Heart right ventricle (tissue), 16 donors: ENCODE measurements at regions not wholly inside any gene's neighbourhood (a gene's known extent, or its start where the extent isn't known, plus 50 kb on each side); places are given as distances from the start of the nearest gene placed in this dataset.

ENCODE experiments used
- ATAC-seq, 8 donors: fragments of 200-7000 bp; cut with Tn5 transposase; one replicate each; pipeline ENCODE4 v1.9.1; 2020; ENCODE audit warnings: mild to moderate bottlenecking in 8 of 8, moderate library complexity in 8 of 8, moderate number of reproducible peaks in 1 of 8
- DNase-seq, 2 donors: peaks; one replicate each; pipeline ENCODE4 v3.0.0-alpha.2; 2020
- H3K27ac ChIP-seq, 10 donors: fragments of 200-600 bp; sonication (generic) in 2 of 10; one replicate each; pipeline versions ENCODE4 v1.5.0 to v1.8.0; 2020 to 2022; ENCODE audit warnings: mild to moderate bottlenecking in 3 of 10
- H3K27me3 ChIP-seq, 7 donors: fragments of 200-600 bp; one replicate each; pipeline ENCODE4 v1.8.0; 2021 to 2022; ENCODE audit warnings: mild to moderate bottlenecking in 2 of 7
- H3K36me3 ChIP-seq, 9 donors: fragments of 200-600 bp; sonication (generic) in 1 of 9; one replicate each; pipeline versions ENCODE4 v1.5.0 to v1.8.0; 2020 to 2022; ENCODE audit warnings: mild to moderate bottlenecking in 2 of 9
- H3K4me1 ChIP-seq, 9 donors: fragments of 200-600 bp; sonication (generic) in 1 of 9; one replicate each; pipeline versions ENCODE4 v1.5.0 to v1.8.0; 2020 to 2022; ENCODE audit warnings: mild to moderate bottlenecking in 4 of 9
- H3K4me3 ChIP-seq, 10 donors: fragments of 200-600 bp; sonication (generic) in 2 of 10; one replicate each; pipeline versions ENCODE4 v1.5.0 to v1.8.0; 2020 to 2022; ENCODE audit warnings: mild to moderate bottlenecking in 7 of 10, moderate library complexity in 2 of 10
- H3K9me3 ChIP-seq, 11 donors: fragments of 200-600 bp in 10 of 11; sonication (generic) in 2 of 11; one replicate each; pipeline versions ENCODE4 v1.5.0 to v1.8.0; 2013 to 2022; ENCODE audit warnings: mild to moderate bottlenecking in 2 of 11, control low read depth in 1 of 11, moderate library complexity in 1 of 11
- CTCF ChIP-seq, 9 donors: fragments of 200-600 bp; sonication (generic) in 2 of 9; IDR thresholded peaks; one replicate each; pipeline versions ENCODE4 v1.5.0 to v1.8.0; 2021 to 2022; ENCODE audit warnings: antibody characterized with exemption in 9 of 9, mild to moderate bottlenecking in 5 of 9, moderate library complexity in 1 of 9
- WGBS, 2 donors: extraction: QIAGEN DNeasy Blood & Tissue Kit; methylation state at CpG; one replicate each; pipeline ENCODE4 v1.1.7; 2013; ENCODE audit warnings: inconsistent platforms in 1 of 2; 5-methylcytosine and 5-hydroxymethylcytosine counted together
- intact Hi-C, 10 donors: fragments of 100-400 bp; cut with DNase I; formaldehyde crosslinking; loops; one replicate each; pipeline versions ENCODE4 v1.11.1 to v1.14.2; 2022
- donor health status: Arrhythmogenic right ventricular cardiomyopathy.
- donor health status: ischemic (EF 13 %, LVEDD 7.1; RV severe dilation, severe dysfunction).
- donor health status: healthy with polysubstance abuse.
- donor health status: DM: no; HTN: yes; CAD: no.
- donor health status: DM: no; HTN: no; CAD: no.
- donor health status: ischemic (EF 25% LVEDD 6.9; RV normal size, moderate dysfunction).
- donor health status: ischemic (EF 25% LVEDD 5.7; RV mildly dilated, moderate dysfunction).
- donor health status: healthy.
- donor health status: DM: yes; HTN: yes; CAD: no.
- donor health status: Ischemic cardiomyopathy.
- donor health status: ischemic (EF 35%, LVEDD 5.7; RV mildly dilated, moderate dysfunction).
- donor health status: nonischemic (EF 11% LVEDD 7.7; RV severe dilation, severe dysfunction).
- donor health status: DM: yes; HTN: yes; CAD: no.
- donor health status: PGD.
- donor health status: ischemic (EF 29% LVEDD 5.4; RV normal size, mild dysfunction).
- donor health status: nonischemic (EF 23%, LVEDD 6.1; RV moderate dilation, normal function).

DNA sequence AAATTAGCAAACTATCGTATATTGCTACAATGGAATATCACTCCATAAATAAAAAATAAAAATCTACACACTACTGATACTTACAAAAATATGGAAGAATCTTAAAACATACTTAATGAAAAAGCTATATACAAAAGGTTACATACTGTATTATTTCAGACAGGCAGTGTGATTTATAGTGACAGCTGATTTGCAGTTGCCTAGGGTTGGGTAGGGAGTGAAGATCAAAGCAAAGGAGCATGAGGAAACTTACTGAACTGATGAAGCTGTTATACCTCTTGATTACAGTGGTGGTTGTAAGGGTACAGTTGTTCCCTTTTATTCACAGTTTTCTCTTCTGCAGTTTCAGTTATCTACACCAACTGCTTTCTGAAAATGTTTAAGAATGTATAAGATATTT lies 62.6 kb downstream of the FSCB start:
- TF ChIP-seq CTCF (IDR thresholded peaks at IDR 0.05) = no peak
- DNase-seq = no peak
- intact Hi-C loops = no loop called here
- no peaks in the 10 kb centered on the region for H3K27me3 ChIP-seq
- peaks cover 0 to 17% (median 0%) of the 10 kb centered on the region in 11 donors for H3K9me3 ChIP-seq
- no peak overlapping the region for H3K27ac ChIP-seq
- H3K4me1 ChIP-seq = no peaks in the 10 kb centered on the region
- H3K4me3 ChIP-seq = no peak overlapping the region
- 95 to 96% methylated on average over 1 of the region's 1 CpG for WGBS, 2 donors
- no peak for ATAC-seq
- H3K36me3 ChIP-seq = no peaks in the 10 kb centered on the region

DNA sequence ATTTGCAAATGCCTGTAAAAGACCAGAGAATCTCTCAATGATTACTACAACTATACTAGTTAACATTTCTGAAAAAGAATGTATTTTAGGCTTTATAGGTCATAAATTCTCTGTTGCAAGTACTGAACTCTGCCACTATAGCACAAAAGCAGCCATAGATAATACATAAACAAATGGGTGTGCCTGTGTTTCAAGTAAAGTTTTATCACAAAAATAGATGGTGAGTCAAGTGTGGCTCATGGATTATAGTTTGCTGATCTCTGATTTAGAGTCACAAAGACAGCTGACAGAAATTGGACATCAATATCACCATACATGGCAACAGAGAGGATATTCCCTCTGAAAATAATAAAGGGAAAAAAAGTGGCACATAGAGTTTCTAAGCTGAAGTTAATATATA lies 68.1 kb downstream of the FSCB start:
- H3K9me3 ChIP-seq = peaks cover 0 to 17% (median 0%) of the 10 kb centered on the region in 11 donors
- DNase-seq = no peak
- no peaks in the 10 kb centered on the region for H3K4me1 ChIP-seq
- H3K27me3 ChIP-seq = no peaks in the 10 kb centered on the region
- H3K36me3 ChIP-seq = no peaks in the 10 kb centered on the region
- no peak for TF ChIP-seq CTCF (IDR thresholded peaks at IDR 0.05)
- no peak overlapping the region for H3K4me3 ChIP-seq
- intact Hi-C loops = no loop called here
- no peak overlapping the region for H3K27ac ChIP-seq
- ATAC-seq = no peak

DNA sequence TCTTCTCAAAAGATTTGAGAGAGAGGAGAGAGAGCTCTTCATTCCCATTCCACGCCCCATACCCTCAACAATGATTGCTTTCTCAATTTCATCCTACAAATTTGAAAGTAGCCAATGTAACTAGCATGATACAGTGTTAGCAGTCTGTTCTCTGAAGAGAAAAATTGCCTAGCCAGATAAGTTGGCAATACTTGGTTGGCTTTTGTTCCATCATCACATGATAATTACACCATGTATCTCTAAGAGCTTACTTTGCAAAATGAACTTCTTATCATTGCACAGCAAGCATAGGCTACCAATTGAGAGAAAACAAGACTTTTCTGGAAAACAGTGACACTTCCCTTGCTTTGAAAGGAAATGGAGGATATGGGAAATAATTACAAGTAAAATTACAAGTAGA lies 68.9 kb downstream of the FSCB start:
- 59 to 77% methylated on average over 1 of the region's 1 CpG for WGBS, 2 donors

DNA sequence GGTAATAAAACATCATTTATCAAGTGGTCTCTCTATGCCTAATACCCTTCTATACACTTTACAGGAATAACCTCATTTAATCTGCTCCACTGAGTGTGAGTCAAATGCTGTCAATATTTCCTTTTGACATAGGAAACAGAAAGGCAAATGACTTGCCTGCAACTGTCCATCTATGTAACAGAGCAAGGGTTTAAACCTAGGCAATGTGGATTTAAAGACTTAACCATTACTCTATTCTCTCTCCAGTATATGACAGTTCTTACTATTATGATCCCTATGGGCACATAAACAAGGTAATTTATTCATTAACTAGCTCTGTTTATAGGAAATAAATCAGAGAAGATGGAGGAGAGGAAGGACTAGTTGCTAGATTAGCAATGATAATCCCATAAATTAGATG lies 70.6 kb downstream of the FSCB start:
- no peak overlapping the region for H3K4me3 ChIP-seq
- DNase-seq (no peak), ATAC-seq (no peak)
- peaks cover 0 to 17% (median 0%) of the 10 kb centered on the region in 11 donors for H3K9me3 ChIP-seq
- H3K4me1 ChIP-seq = no peaks in the 10 kb centered on the region
- intact Hi-C loops = no loop called here
- TF ChIP-seq CTCF (IDR thresholded peaks at IDR 0.05) = no peak
- H3K27ac ChIP-seq = no peak overlapping the region
- no peaks in the 10 kb centered on the region for H3K27me3 ChIP-seq
- H3K36me3 ChIP-seq = no peaks in the 10 kb centered on the region

More for the DNA sequence above, 68.9 kb downstream of the FSCB start:
- H3K9me3 ChIP-seq = peaks cover 0 to 17% (median 0%) of the 10 kb centered on the region in 11 donors
- ATAC-seq = no peak
- H3K4me1 ChIP-seq = no peaks in the 10 kb centered on the region
- DNase-seq = no peak
- H3K27ac ChIP-seq = no peak overlapping the region
- no peak overlapping the region for H3K4me3 ChIP-seq
- no peaks in the 10 kb centered on the region for H3K27me3 ChIP-seq
- intact Hi-C loops = no loop called here
- TF ChIP-seq CTCF (IDR thresholded peaks at IDR 0.05) = no peak
- H3K36me3 ChIP-seq = no peaks in the 10 kb centered on the region
